Sigmoid colon (tissue), 4 donors: ENCODE measurements at regions not wholly inside any gene's neighbourhood (a gene's known extent, or its start where the extent isn't known, plus 50 kb on each side); places are given as distances from the start of the nearest gene placed in this dataset.

Experiments
- EP300 ChIP-seq, 4 donors: sonication (generic); formaldehyde crosslinking; IDR thresholded peaks; one replicate each; pipeline ENCODE4 v1.6.1; 2017; ENCODE audit warnings: antibody characterized with exemption in 4 of 4
- POLR2A ChIP-seq, 2 donors: fragments of 450-650 bp; IDR thresholded peaks; one replicate each; pipeline ENCODE4 v1.6.1; 2016; ENCODE audit warnings: antibody characterized with exemption in 2 of 2, mild to moderate bottlenecking in 2 of 2, moderate library complexity in 2 of 2
- TF ChIP-seq, protein P1 (sequence below), 4 experiments: fragments of 450-650 bp in 3 of 4; fragments of 200-600 bp in 1 of 4; IDR thresholded peaks; one replicate each; pipeline ENCODE4 v1.5.1; 2016 to 2019; ENCODE audit warnings: antibody characterized with exemption in 4 of 4, mild to moderate bottlenecking in 3 of 4, moderate library complexity in 2 of 4

DNA sequence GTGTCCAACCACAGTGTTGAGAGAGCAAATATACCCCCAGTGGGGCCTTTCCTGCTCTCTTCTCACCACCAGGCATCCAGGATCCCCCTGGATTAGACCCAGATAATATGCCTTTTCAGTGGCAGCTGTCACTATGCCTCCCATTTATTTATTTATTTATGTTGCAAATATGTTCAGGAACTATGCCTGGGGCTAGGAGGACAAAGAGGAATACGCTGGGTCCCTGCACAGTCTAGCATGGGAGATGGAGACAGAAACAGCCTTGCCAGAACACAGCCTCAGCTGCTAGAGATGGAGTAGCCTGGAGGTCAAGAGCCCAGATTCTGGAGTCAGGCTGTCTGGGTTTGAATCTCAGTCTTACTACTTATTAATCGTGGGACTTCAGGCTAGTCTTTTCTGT, 74.6 kb upstream of the LRFN2 start:
- TF ChIP-seq, protein P1, sequence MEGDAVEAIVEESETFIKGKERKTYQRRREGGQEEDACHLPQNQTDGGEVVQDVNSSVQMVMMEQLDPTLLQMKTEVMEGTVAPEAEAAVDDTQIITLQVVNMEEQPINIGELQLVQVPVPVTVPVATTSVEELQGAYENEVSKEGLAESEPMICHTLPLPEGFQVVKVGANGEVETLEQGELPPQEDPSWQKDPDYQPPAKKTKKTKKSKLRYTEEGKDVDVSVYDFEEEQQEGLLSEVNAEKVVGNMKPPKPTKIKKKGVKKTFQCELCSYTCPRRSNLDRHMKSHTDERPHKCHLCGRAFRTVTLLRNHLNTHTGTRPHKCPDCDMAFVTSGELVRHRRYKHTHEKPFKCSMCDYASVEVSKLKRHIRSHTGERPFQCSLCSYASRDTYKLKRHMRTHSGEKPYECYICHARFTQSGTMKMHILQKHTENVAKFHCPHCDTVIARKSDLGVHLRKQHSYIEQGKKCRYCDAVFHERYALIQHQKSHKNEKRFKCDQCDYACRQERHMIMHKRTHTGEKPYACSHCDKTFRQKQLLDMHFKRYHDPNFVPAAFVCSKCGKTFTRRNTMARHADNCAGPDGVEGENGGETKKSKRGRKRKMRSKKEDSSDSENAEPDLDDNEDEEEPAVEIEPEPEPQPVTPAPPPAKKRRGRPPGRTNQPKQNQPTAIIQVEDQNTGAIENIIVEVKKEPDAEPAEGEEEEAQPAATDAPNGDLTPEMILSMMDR (IDR thresholded peaks at IDR 0.05): no peak
- TF ChIP-seq EP300 (IDR thresholded peaks at IDR 0.05): no peak
- no peak for TF ChIP-seq POLR2A (IDR thresholded peaks at IDR 0.05)
